ENCODE measurements at regions not wholly inside any gene's neighbourhood (a gene's known extent, or its start where the extent isn't known, plus 50 kb on each side); places are given as distances from the start of the nearest gene placed in this dataset.

- TF ChIP-seq CTCF (conservative IDR thresholded peaks at IDR 0.05; ENCODE audit: low read depth, low read length), result no peak
- TF ChIP-seq EZH2 (IDR thresholded peaks at IDR 0.05; ENCODE audit: borderline replicate concordance, low read depth, low read length, poor library complexity, severe bottlenecking), result no peak
These were observed 110.7 kb upstream of the NKX1-1 start for GRCh38 chr4:1516881-1517480.

Measured in A673 (cell line).